ENCODE measurements at regions not wholly inside any gene's neighbourhood (a gene's known extent, or its start where the extent isn't known, plus 50 kb on each side); places are given as distances from the start of the nearest gene placed in this dataset.

DNA sequence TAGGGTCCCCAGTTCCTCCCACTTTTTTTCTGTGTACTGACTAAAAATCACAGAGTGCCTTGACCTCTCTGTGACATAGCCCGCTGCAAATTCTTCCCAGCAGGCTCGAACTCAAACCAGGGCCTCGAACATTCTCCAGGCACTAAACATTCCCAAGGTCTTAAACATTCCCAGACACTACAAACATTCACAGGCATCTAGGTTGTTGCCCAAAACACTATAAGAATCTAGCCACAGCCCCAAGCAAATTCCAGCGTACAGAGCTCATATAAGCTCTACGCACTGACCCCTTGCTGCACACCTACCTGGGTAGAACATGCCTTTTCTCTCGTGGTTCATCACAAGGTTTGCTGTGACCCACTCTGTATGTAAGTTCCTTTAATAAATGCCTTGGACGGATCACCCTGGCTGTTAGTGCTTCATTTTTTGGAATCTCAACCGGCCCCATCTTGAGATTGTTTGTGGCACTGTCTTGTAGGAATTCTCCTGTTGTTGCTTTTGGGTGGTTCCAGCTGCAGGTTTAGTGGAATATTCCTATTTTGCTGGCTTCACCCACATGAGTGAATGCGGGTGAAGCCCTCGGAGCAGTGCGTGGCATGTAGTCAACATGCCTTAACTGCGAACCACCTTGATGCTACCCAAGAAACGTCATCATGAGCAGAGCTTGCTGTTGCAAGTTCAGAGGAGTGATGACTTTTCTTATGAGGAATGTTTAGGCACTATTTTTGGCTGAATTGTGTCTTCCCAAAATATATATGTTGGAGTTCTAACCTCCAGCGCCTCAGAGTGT, 230.0 kb downstream of the HS3ST1 start:
- POLR2A ChIA-PET = no interaction called here
- CTCF ChIA-PET = no interaction called here

DNA sequence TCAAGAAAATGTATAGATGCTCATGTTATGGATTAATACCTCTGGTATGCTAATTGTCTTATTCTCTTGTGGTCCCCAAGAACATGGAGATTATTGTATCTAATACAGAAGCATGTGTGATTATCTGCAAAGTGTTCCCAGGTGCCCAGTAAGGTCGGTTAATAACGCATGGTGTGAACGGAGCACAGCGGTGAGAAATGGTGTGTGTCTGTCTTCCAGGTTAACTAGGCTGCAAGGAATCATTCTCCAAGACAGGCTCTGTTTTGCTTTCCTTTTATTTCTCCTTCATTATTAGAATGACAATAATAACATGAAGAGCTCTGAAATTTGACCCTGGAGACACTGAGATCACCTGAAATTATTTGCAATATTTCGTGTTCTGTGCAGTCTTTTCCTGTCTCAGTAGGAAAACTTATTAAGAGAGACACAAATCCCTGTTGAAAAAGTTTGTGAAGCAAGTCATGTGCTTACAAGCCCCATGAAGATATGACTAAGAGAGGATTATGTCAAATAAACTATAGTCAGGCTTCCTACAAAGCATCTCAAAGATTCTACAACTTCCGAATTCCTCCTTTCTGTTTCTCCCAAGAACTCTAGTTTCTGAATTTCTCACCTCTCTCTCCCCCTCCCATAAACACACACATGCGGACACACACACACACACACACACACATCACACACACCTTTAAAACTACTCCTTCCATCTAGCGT, 230.9 kb downstream of the HS3ST1 start:
- TF ChIP-seq L3MBTL2 (conservative IDR thresholded peaks at IDR 0.05) (no peak), SP1 (IDR thresholded peaks at IDR 0.05) (no peak), LEF1 (IDR thresholded peaks at IDR 0.05; ENCODE audit: borderline replicate concordance) (no peak), FOXM1 (IDR thresholded peaks at IDR 0.05; ENCODE audit: borderline replicate concordance) (no peak), ELF4 (IDR thresholded peaks at IDR 0.05) (no peak), HDGF (IDR thresholded peaks at IDR 0.05; ENCODE audit: borderline replicate concordance) (no peak)
- POLR2A ChIA-PET = no interaction called here
- CTCF ChIA-PET = no interaction called here
- no peak for DNase-seq (ENCODE audit: extremely low spot score)

More for the DNA sequence above, 230.0 kb downstream of the HS3ST1 start:
- no peak for DNase-seq (ENCODE audit: extremely low spot score)
- TF ChIP-seq BHLHE40 (IDR thresholded peaks at IDR 0.05; ENCODE audit: borderline replicate concordance) = no peak
- no peak for TF ChIP-seq PKNOX1 (IDR thresholded peaks at IDR 0.05)
- TF ChIP-seq HDGF (IDR thresholded peaks at IDR 0.05; ENCODE audit: borderline replicate concordance) = no peak
- no peak for TF ChIP-seq TARDBP (IDR thresholded peaks at IDR 0.05)
- no peak for TF ChIP-seq SUZ12 (IDR thresholded peaks at IDR 0.05)
- no peak for TF ChIP-seq FOXA1 (IDR thresholded peaks at IDR 0.05)
- TF ChIP-seq L3MBTL2 (conservative IDR thresholded peaks at IDR 0.05) = no peak
- TF ChIP-seq ARNT (IDR thresholded peaks at IDR 0.05) = no peak
- TF ChIP-seq ELF4 (IDR thresholded peaks at IDR 0.05) = no peak
- TF ChIP-seq NFRKB (IDR thresholded peaks at IDR 0.05) = no peak
- TF ChIP-seq FOXM1 (IDR thresholded peaks at IDR 0.05; ENCODE audit: borderline replicate concordance) = no peak
- no peak for TF ChIP-seq FOXK2 (IDR thresholded peaks at IDR 0.05)
- no peak for TF ChIP-seq ZNF384 (IDR thresholded peaks at IDR 0.05)
- TF ChIP-seq SP1 (IDR thresholded peaks at IDR 0.05) = no peak
- TF ChIP-seq LEF1 (IDR thresholded peaks at IDR 0.05; ENCODE audit: borderline replicate concordance) = no peak
- no peak for TF ChIP-seq CTBP1 (IDR thresholded peaks at IDR 0.05; ENCODE audit: borderline replicate concordance)

GRCh38 chr4:11196927-11197522, 231.7 kb downstream of the HS3ST1 start:
- ChIA-PET POLR2A (no interaction called here), CTCF (interaction anchor here (0.8 kb wide), 1 partner anchor 17 kb away, joined by 3 read pairs; no protein-coding TSS in a partner anchor)
- DNase-seq (ENCODE audit: extremely low spot score) = no peak
- TF ChIP-seq PKNOX1 (IDR thresholded peaks at IDR 0.05) = no peak
- no peak for TF ChIP-seq CTBP1 (IDR thresholded peaks at IDR 0.05; ENCODE audit: borderline replicate concordance)

DNA sequence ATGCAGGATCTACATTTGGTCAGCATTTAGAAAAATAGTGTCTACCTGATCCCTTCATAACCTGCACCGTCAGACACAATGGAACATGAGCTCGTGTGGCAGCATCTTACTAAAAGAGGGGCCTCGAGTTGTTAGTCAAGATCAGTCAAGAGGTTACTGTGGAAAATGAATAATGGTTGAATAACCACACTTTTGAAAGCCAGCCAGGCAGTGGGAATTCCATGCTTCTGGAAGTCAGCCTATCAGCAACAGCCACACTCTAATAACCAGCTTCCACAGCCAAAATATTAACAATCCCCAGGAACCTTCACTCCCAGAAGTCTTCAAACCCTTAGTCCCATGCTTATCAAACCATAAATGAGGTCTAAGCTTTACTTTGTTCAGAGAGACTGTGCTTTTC, 234.3 kb downstream of the HS3ST1 start:
- TF ChIP-seq PKNOX1 (IDR thresholded peaks at IDR 0.05) = no peak
- ChIA-PET CTCF (no interaction called here), POLR2A (no interaction called here)
- DNase-seq (ENCODE audit: extremely low spot score) = no peak

- no peak for TF ChIP-seq CTBP1 (IDR thresholded peaks at IDR 0.05; ENCODE audit: borderline replicate concordance)
- no peak for TF ChIP-seq PKNOX1 (IDR thresholded peaks at IDR 0.05)
- no peak for TF ChIP-seq SP1 (IDR thresholded peaks at IDR 0.05)
- TF ChIP-seq ELF4 (IDR thresholded peaks at IDR 0.05) = no peak
- no peak for TF ChIP-seq L3MBTL2 (conservative IDR thresholded peaks at IDR 0.05)
- no peak for TF ChIP-seq ARNT (IDR thresholded peaks at IDR 0.05)
- TF ChIP-seq SUZ12 (IDR thresholded peaks at IDR 0.05) = no peak
- no peak for TF ChIP-seq FOXA1 (IDR thresholded peaks at IDR 0.05)
- TF ChIP-seq NFRKB (IDR thresholded peaks at IDR 0.05) = no peak
- TF ChIP-seq BHLHE40 (IDR thresholded peaks at IDR 0.05; ENCODE audit: borderline replicate concordance) = no peak
- no peak for TF ChIP-seq TARDBP (IDR thresholded peaks at IDR 0.05)
- DNase-seq (ENCODE audit: extremely low spot score) = no peak
- POLR2A ChIA-PET = no interaction called here
- CTCF ChIA-PET = no interaction called here
These were observed 238.9 kb downstream of the HS3ST1 start for GRCh38 chr4:11189756-11190155.

- DNase-seq (ENCODE audit: extremely low spot score) = no peak
- TF ChIP-seq ARNT (IDR thresholded peaks at IDR 0.05) = no peak
- no peak for TF ChIP-seq FOXA1 (IDR thresholded peaks at IDR 0.05)
- TF ChIP-seq CTBP1 (IDR thresholded peaks at IDR 0.05; ENCODE audit: borderline replicate concordance) = no peak
- TF ChIP-seq ZNF384 (IDR thresholded peaks at IDR 0.05) = no peak
- TF ChIP-seq SP1 (IDR thresholded peaks at IDR 0.05) = no peak
- no peak for TF ChIP-seq FOXK2 (IDR thresholded peaks at IDR 0.05)
- no peak for TF ChIP-seq BHLHE40 (IDR thresholded peaks at IDR 0.05; ENCODE audit: borderline replicate concordance)
- no peak for TF ChIP-seq LEF1 (IDR thresholded peaks at IDR 0.05; ENCODE audit: borderline replicate concordance)
- TF ChIP-seq L3MBTL2 (conservative IDR thresholded peaks at IDR 0.05) = no peak
- TF ChIP-seq HDGF (IDR thresholded peaks at IDR 0.05; ENCODE audit: borderline replicate concordance) = no peak
- TF ChIP-seq FOXM1 (IDR thresholded peaks at IDR 0.05; ENCODE audit: borderline replicate concordance) = no peak
- TF ChIP-seq PKNOX1 (IDR thresholded peaks at IDR 0.05) = no peak
- TF ChIP-seq NFRKB (IDR thresholded peaks at IDR 0.05) = no peak
- no peak for TF ChIP-seq ELF4 (IDR thresholded peaks at IDR 0.05)
- TF ChIP-seq SUZ12 (IDR thresholded peaks at IDR 0.05) = no peak
- no peak for TF ChIP-seq TARDBP (IDR thresholded peaks at IDR 0.05)
- POLR2A ChIA-PET = no interaction called here
- CTCF ChIA-PET = no interaction called here
These were observed 245.3 kb downstream of the HS3ST1 start for GRCh38 chr4:11183356-11183740.

Measured in HEK293T (cell line).